GM23338 (cell line): ENCODE measurements at regions not wholly inside any gene's neighbourhood (a gene's known extent, or its start where the extent isn't known, plus 50 kb on each side); places are given as distances from the start of the nearest gene placed in this dataset.

Source experiments
- ATAC-seq: fragments of 200-7000 bp; cut with Tn5 transposase; 3 replicates; pipeline ENCODE4 v1.9.1; 2020
- DNase-seq: peaks from one replicate; pipeline ENCODE4 v3.0.0-alpha.2; 2015; ENCODE audit warnings: low spot score
- H2AFZ ChIP-seq: fragments of 200-600 bp; sonication (generic); 2 replicates; pipeline ENCODE4 v1.8.0; 2016; ENCODE audit warnings: antibody characterized with exemption, mild to moderate bottlenecking, moderate library complexity
- H3F3A ChIP-seq: fragments of 200-600 bp; sonication (generic); replicated peaks from 2 replicates; pipeline ENCODE4 v1.8.0; 2017; ENCODE audit warnings: antibody characterized with exemption, mixed run types, low read depth
- H3K27ac ChIP-seq: fragments of 200-600 bp; sonication (generic); 2 replicates; pipeline ENCODE4 v1.6.1; 2016; ENCODE audit warnings: low read depth
- H3K27me3 ChIP-seq: fragments of 200-600 bp; sonication (generic); 2 replicates; pipeline ENCODE4 v1.8.0; 2016; ENCODE audit warnings: mild to moderate bottlenecking, mixed run types, moderate library complexity; ENCODE audit not compliant: insufficient read depth
- H3K36me3 ChIP-seq: fragments of 200-600 bp; sonication (generic); 2 replicates; pipeline ENCODE4 v1.8.0; 2016; ENCODE audit warnings: mild to moderate bottlenecking; ENCODE audit not compliant: insufficient read depth
- H3K4me1 ChIP-seq: fragments of 200-600 bp; sonication (generic); 2 replicates; pipeline ENCODE4 v1.8.0; 2016; ENCODE audit warnings: mild to moderate bottlenecking, moderate library complexity; ENCODE audit not compliant: insufficient read depth
- H3K4me2 ChIP-seq: fragments of 200-600 bp; sonication (generic); 2 replicates; pipeline ENCODE4 v1.7.1; 2017; ENCODE audit warnings: mixed run types
- H3K4me3 ChIP-seq: fragments of 200-600 bp; sonication (generic); 2 replicates; pipeline ENCODE4 v1.6.1; 2016; ENCODE audit warnings: mixed run types
- H3K79me2 ChIP-seq: fragments of 200-600 bp; sonication (generic); replicated peaks from 2 replicates; pipeline ENCODE4 v1.8.0; 2017; ENCODE audit warnings: mild to moderate bottlenecking; ENCODE audit not compliant: insufficient read depth
- H3K9me2 ChIP-seq: fragments of 200-600 bp; sonication (generic); 2 replicates; pipeline ENCODE4 v1.8.0; 2017; ENCODE audit not compliant: insufficient read depth
- H4K20me1 ChIP-seq: fragments of 200-600 bp; sonication (generic); replicated peaks from 2 replicates; pipeline ENCODE4 v1.8.0; 2017; ENCODE audit warnings: mild to moderate bottlenecking; ENCODE audit not compliant: insufficient read depth
- H3K27ac Mint-ChIP-seq: 2 replicates; pipeline ENCODE4 v1.8.0; 2020; ENCODE audit warnings: inconsistent platforms, mild to moderate bottlenecking, moderate library complexity, mixed read lengths
- H3K27me3 Mint-ChIP-seq: 3 replicates; pipeline ENCODE4 v1.8.0; 2022; ENCODE audit warnings: low read depth, mild to moderate bottlenecking, moderate library complexity, mixed read lengths, inconsistent platforms; ENCODE audit not compliant: insufficient read depth, poor library complexity
- H3K36me3 Mint-ChIP-seq: 3 replicates; pipeline ENCODE4 v1.8.0; 2021; ENCODE audit warnings: low read depth, mild to moderate bottlenecking, inconsistent platforms, moderate library complexity, mixed read lengths
- H3K4me1 Mint-ChIP-seq: 3 replicates; pipeline ENCODE4 v1.8.0; 2020; ENCODE audit warnings: mild to moderate bottlenecking, inconsistent platforms, mixed read lengths
- H3K4me3 Mint-ChIP-seq: 3 replicates; pipeline ENCODE4 v1.8.0; 2021; ENCODE audit warnings: moderate library complexity, mild to moderate bottlenecking, inconsistent platforms, mixed read lengths
- H3K9me3 Mint-ChIP-seq: 3 replicates; pipeline ENCODE4 v1.8.0; 2020; ENCODE audit warnings: moderate library complexity, mild to moderate bottlenecking, inconsistent platforms, mixed read lengths
- CREB1 ChIP-seq: fragments of 250-450 bp; sonication (Bioruptor Pico); IDR thresholded peaks from 2 replicates; pipeline ENCODE4 v1.5.0; 2020; ENCODE audit warnings: low read depth, mild to moderate bottlenecking, moderate library complexity
- EZH2phosphoT487 ChIP-seq: fragments of 200-600 bp; sonication (generic); IDR thresholded peaks from one replicate; pipeline ENCODE4 v1.8.1; 2018; ENCODE audit warnings: antibody characterized with exemption; ENCODE audit not compliant: unreplicated experiment
- JUNB ChIP-seq: IDR thresholded peaks from one replicate; pipeline ENCODE4 v1.6.1; 2016; ENCODE audit warnings: antibody characterized with exemption; ENCODE audit not compliant: unreplicated experiment
- NANOG ChIP-seq: IDR thresholded peaks from 2 replicates; pipeline ENCODE4 v1.6.1; 2016; ENCODE audit warnings: antibody characterized with exemption, borderline replicate concordance
- POLR2AphosphoS5 ChIP-seq: IDR thresholded peaks from 2 replicates; pipeline ENCODE4 v1.6.1; 2016; ENCODE audit warnings: antibody characterized with exemption, low read depth
- ZNF114 ChIP-seq: fragments of 250-450 bp; sonication (Bioruptor Pico); IDR thresholded peaks from 2 replicates; pipeline ENCODE4 v1.5.0; 2020; ENCODE audit warnings: mild to moderate bottlenecking, moderate library complexity
- ZNF331 ChIP-seq: fragments of 250-450 bp; sonication (Bioruptor Pico); IDR thresholded peaks from 2 replicates; pipeline ENCODE4 v1.5.0; 2020; ENCODE audit warnings: low read depth, mild to moderate bottlenecking, moderate library complexity
- TF ChIP-seq, protein P1 (sequence below): fragments of 250-450 bp; sonication (Bioruptor Pico); IDR thresholded peaks from 2 replicates; pipeline ENCODE4 v1.5.0; 2020; ENCODE audit warnings: mild to moderate bottlenecking, moderate library complexity
- TF ChIP-seq, protein P2 (sequence below): IDR thresholded peaks from one replicate; pipeline ENCODE4 v1.6.1; 2018; ENCODE audit warnings: antibody characterized with exemption; ENCODE audit not compliant: unreplicated experiment
- TF ChIP-seq, protein P3 (sequence below): IDR thresholded peaks from 2 replicates; pipeline ENCODE4 v1.6.1; 2016; ENCODE audit warnings: antibody characterized with exemption

DNA sequence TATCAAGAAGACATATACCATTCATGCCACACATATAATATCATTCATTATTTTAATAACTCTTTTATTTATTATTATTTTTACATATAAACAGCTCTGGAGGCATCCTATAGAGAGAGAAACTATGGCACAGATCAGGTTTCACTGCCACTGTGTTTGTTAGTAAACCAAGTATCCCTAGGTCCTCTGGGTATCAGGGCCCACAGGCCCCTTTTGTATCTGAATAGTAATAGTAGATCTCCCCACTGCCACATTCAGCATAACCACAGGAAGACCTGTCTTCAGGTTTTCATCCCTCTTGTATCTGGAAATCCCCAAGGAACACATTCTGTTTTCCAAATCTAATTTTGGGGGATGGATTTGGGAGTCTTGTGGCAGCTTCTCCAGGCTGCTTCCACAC lies 94.0 kb downstream of the SPATA31D1 start:
- no peak overlapping the region for H3K4me3 Mint-ChIP-seq
- Histone ChIP-seq H3F3A (no peaks in the 10 kb centered on the region), H3K4me3 (no peak overlapping the region), H2AFZ (peak overlapping the region; percentile 80), H3K79me2 (no peaks in the 10 kb centered on the region), H3K27ac (no peak overlapping the region), H3K36me3 (no peaks in the 10 kb centered on the region), H4K20me1 (no peaks in the 10 kb centered on the region), H3K27me3 (no peaks in the 10 kb centered on the region), H3K4me1 (peaks cover 7% of the 10 kb centered on the region; the same call in 1 of the 2 replicates), H3K4me2 (peak overlapping the region; percentile 58; the same call in 1 of the 2 replicates), H3K9me2 (peaks cover 7% of the 10 kb centered on the region; the same call in 1 of the 2 replicates)
- no peaks in the 10 kb centered on the region for H3K36me3 Mint-ChIP-seq
- peaks cover 3% of the 10 kb centered on the region for H3K27me3 Mint-ChIP-seq
- peaks cover 9% of the 10 kb centered on the region for H3K4me1 Mint-ChIP-seq
- no peaks in the 10 kb centered on the region for H3K9me3 Mint-ChIP-seq
- H3K27ac Mint-ChIP-seq, result peak overlapping the region; percentile 55; the same call in 1 of the 2 replicates
- TF ChIP-seq EZH2phosphoT487 (no peak), JUNB (no peak), POLR2AphosphoS5 (no peak), ZNF114 (CRISPR knock-in tag) (no peak)
- DNase-seq (peak; percentile 19), ATAC-seq (peak; percentile 92)

DNA sequence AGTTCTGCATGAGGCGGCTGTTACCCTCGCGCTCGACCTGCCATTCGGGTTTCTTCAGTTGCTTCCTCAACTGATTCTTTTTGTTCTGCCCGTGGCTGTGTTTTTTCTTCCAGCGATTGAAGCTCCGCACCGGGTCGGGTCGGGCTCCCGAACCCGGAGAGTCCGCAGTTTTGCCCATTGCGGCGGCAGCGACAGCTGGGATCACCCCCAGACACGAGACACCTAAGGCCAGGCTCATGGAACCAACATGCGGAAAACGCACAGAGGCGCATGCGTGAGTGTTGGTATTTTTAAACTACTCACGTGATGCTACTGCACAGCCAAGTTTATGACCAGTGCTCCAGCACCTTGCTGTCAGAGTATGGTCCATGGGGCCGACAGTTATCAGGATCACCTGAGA lies 100.0 kb downstream of the SPATA31D1 start:
- Histone ChIP-seq H3K79me2 (no peaks in the 10 kb centered on the region), H3K4me1 (no peaks in the 10 kb centered on the region), H3K36me3 (no peaks in the 10 kb centered on the region), H3K27ac (no peak overlapping the region), H3K4me3 (no peak overlapping the region), H3K27me3 (no peaks in the 10 kb centered on the region), H3F3A (no peaks in the 10 kb centered on the region), H3K9me2 (peaks cover 7% of the 10 kb centered on the region; the same call in 1 of the 2 replicates), H4K20me1 (no peaks in the 10 kb centered on the region), H2AFZ (no peak overlapping the region), H3K4me2 (no peak overlapping the region)
- no peak for ATAC-seq
- TF ChIP-seq, protein P1, sequence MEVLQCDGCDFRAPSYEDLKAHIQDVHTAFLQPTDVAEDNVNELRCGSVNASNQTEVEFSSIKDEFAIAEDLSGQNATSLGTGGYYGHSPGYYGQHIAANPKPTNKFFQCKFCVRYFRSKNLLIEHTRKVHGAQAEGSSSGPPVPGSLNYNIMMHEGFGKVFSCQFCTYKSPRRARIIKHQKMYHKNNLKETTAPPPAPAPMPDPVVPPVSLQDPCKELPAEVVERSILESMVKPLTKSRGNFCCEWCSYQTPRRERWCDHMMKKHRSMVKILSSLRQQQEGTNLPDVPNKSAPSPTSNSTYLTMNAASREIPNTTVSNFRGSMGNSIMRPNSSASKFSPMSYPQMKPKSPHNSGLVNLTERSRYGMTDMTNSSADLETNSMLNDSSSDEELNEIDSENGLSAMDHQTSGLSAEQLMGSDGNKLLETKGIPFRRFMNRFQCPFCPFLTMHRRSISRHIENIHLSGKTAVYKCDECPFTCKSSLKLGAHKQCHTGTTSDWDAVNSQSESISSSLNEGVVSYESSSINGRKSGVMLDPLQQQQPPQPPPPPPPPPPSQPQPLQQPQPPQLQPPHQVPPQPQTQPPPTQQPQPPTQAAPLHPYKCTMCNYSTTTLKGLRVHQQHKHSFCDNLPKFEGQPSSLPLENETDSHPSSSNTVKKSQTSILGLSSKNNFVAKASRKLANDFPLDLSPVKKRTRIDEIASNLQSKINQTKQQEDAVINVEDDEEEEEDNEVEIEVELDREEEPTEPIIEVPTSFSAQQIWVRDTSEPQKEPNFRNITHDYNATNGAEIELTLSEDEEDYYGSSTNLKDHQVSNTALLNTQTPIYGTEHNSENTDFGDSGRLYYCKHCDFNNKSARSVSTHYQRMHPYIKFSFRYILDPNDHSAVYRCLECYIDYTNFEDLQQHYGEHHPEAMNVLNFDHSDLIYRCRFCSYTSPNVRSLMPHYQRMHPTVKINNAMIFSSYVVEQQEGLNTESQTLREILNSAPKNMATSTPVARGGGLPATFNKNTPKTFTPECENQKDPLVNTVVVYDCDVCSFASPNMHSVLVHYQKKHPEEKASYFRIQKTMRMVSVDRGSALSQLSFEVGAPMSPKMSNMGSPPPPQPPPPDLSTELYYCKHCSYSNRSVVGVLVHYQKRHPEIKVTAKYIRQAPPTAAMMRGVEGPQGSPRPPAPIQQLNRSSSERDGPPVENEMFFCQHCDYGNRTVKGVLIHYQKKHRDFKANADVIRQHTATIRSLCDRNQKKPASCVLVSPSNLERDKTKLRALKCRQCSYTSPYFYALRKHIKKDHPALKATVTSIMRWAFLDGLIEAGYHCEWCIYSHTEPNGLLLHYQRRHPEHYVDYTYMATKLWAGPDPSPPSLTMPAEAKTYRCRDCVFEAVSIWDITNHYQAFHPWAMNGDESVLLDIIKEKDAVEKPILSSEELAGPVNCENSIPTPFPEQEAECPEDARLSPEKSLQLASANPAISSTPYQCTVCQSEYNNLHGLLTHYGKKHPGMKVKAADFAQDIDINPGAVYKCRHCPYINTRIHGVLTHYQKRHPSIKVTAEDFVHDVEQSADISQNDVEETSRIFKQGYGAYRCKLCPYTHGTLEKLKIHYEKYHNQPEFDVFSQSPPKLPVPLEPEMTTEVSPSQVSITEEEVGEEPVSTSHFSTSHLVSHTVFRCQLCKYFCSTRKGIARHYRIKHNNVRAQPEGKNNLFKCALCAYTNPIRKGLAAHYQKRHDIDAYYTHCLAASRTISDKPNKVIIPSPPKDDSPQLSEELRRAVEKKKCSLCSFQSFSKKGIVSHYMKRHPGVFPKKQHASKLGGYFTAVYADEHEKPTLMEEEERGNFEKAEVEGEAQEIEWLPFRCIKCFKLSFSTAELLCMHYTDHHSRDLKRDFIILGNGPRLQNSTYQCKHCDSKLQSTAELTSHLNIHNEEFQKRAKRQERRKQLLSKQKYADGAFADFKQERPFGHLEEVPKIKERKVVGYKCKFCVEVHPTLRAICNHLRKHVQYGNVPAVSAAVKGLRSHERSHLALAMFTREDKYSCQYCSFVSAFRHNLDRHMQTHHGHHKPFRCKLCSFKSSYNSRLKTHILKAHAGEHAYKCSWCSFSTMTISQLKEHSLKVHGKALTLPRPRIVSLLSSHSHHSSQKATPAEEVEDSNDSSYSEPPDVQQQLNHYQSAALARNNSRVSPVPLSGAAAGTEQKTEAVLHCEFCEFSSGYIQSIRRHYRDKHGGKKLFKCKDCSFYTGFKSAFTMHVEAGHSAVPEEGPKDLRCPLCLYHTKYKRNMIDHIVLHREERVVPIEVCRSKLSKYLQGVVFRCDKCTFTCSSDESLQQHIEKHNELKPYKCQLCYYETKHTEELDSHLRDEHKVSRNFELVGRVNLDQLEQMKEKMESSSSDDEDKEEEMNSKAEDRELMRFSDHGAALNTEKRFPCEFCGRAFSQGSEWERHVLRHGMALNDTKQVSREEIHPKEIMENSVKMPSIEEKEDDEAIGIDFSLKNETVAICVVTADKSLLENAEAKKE (CRISPR knock-in tag), result no peak
- TF ChIP-seq ZNF331 (CRISPR knock-in tag), result no peak
- TF ChIP-seq JUNB, result no peak
- no peak for TF ChIP-seq CREB1 (CRISPR knock-in tag)
- TF ChIP-seq, protein P2, sequence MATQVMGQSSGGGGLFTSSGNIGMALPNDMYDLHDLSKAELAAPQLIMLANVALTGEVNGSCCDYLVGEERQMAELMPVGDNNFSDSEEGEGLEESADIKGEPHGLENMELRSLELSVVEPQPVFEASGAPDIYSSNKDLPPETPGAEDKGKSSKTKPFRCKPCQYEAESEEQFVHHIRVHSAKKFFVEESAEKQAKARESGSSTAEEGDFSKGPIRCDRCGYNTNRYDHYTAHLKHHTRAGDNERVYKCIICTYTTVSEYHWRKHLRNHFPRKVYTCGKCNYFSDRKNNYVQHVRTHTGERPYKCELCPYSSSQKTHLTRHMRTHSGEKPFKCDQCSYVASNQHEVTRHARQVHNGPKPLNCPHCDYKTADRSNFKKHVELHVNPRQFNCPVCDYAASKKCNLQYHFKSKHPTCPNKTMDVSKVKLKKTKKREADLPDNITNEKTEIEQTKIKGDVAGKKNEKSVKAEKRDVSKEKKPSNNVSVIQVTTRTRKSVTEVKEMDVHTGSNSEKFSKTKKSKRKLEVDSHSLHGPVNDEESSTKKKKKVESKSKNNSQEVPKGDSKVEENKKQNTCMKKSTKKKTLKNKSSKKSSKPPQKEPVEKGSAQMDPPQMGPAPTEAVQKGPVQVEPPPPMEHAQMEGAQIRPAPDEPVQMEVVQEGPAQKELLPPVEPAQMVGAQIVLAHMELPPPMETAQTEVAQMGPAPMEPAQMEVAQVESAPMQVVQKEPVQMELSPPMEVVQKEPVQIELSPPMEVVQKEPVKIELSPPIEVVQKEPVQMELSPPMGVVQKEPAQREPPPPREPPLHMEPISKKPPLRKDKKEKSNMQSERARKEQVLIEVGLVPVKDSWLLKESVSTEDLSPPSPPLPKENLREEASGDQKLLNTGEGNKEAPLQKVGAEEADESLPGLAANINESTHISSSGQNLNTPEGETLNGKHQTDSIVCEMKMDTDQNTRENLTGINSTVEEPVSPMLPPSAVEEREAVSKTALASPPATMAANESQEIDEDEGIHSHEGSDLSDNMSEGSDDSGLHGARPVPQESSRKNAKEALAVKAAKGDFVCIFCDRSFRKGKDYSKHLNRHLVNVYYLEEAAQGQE, result no peak
- TF ChIP-seq, protein P3, sequence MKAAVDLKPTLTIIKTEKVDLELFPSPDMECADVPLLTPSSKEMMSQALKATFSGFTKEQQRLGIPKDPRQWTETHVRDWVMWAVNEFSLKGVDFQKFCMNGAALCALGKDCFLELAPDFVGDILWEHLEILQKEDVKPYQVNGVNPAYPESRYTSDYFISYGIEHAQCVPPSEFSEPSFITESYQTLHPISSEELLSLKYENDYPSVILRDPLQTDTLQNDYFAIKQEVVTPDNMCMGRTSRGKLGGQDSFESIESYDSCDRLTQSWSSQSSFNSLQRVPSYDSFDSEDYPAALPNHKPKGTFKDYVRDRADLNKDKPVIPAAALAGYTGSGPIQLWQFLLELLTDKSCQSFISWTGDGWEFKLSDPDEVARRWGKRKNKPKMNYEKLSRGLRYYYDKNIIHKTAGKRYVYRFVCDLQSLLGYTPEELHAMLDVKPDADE, result no peak
- TF ChIP-seq NANOG, result no peak
- Mint-ChIP-seq H3K4me1 (no peaks in the 10 kb centered on the region), H3K27ac (no peak overlapping the region), H3K4me3 (no peak overlapping the region), H3K27me3 (peaks cover 2% of the 10 kb centered on the region), H3K36me3 (no peaks in the 10 kb centered on the region), H3K9me3 (no peaks in the 10 kb centered on the region; the same call in 2 of the 3 replicates)
- DNase-seq, result no peak
